Stimulated activated CD4-positive, alpha-beta T cell treated with anti-CD3 and anti-CD28 coated beads, Interleukin-2, amount 100 ng/mL, for 4 hours (primary cell): ENCODE measurements at regions not wholly inside any gene's neighbourhood (a gene's known extent, or its start where the extent isn't known, plus 50 kb on each side); places are given as distances from the start of the nearest gene placed in this dataset.

Experiments used
- DNase-seq: peaks from one replicate; pipeline ENCODE4 v3.0.0-alpha.2; 2020; ENCODE audit warnings: low read depth

DNA sequence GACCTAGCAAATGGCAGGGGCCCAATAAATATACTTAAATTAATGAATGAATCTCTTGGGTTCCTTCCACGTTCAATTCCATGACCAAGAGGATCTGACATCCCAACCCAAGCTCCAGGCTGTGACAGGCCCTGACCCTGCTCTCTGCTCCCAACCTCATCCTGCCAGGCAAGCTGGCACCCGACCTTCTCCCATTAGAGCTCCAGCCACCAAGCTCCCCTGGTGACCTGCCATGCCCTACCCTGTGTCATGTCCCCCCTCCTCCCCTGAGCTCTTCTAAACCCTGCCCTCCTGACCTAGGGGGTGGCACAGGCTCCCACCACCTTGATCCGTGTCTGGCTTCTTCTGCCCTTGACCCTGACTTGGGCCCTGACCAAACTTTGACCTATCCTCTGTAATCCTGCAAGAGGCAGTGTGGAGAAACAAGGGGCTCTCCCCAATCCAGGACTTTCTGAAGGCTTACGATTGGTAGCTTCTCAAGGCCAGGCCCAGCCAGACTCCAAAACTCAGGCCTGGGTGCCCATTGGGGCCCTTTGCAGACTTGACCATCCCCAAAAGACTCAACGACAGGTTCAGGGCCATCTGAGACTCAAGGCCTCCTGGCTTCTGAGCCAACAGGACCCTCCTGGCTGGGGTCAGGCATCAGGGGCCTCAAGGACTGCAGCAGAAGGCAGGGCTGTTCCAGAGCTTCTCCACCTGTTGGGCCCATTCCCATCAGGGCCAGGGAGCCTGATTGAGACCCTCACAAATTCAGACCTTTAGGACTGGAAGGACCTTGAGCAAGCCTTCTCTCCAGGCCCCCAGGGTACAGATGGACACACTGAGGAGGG lies 249.0 kb downstream of the PTPRU start:
- no peak for DNase-seq

DNA sequence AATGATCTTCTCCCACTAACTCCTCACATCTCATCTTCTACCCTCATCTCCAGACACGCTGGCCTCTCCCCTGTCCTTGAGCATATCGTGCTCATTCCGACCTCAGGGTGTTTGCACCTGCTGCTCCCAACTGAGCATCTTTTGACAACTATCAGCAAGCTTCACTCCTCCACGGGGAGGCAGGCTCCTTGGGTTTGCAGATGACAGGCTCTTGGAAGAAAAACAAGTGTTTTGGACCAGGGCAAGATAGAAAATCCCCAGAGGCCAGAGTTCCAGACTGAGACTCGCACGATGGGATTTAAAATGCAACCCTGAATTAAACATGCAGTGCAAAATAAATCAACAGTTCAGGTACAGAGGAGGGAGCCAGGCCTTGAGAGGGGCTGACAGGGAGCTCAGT lies 246.7 kb downstream of the PTPRU start:
- no peak for DNase-seq

DNA sequence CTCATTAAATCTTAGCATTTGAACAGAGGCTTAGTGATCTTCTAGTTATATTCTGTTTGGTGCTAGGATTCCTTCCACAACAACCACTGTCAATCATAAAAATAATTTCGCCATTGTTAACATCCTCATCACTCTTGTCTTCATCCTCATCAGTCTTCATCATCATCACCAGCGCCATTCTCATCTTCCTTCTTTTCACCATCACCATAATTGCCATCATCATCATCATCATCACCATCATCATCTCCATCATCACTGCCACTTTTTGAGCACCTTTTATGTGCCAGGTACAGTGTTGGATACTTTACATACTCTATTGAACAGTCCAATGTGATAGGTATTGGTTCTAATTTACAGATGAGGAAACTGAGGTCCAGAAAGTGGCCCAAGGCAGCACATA lies 245.7 kb downstream of the PTPRU start:
- no peak for DNase-seq

GRCh38 chr1:29481031-29481430 lies 244.7 kb downstream of the PTPRU start:
- DNase-seq, result no peak

DNA sequence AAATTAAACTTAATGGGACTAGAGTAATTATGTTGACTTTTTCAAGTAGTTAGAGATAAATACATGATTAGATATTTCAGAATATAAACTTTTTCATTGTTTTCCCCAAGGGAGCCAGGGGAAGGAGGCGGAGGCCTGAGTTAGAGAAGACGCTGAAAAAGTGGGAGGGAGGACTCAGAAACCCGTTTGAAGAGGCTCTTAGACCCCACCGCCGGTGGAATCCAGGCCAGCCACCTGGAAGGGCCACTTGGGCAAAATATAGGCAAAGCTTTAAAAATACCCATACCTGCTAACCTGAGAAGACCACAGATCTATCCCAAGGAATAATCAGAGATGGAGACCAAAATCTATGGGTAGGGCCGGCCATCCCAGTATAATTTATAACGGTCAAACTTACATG lies 242.6 kb downstream of the PTPRU start:
- DNase-seq, result no peak

GRCh38 chr1:29478151-29478791 lies 241.9 kb downstream of the PTPRU start:
- no peak for DNase-seq

DNA sequence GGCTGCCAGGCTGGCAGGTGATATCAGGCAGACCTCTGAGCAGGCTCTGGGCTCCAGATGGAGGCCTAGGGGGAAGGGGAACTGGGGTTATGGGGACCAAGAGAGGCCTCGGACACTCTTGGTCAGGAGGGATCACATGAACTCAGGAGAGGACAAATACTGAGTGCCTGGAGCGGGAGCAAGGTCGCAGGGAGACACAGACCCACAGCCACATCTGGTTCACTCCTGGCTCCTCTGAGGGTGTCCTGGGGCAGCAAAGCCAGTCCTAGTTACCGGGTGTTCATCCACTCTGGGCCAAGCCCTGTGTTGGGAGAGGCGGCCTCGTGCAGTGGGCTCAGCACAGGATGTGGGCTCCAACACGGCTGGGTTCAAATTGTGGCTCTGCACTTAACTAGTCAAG lies 239.0 kb downstream of the PTPRU start:
- DNase-seq, result no peak

DNA sequence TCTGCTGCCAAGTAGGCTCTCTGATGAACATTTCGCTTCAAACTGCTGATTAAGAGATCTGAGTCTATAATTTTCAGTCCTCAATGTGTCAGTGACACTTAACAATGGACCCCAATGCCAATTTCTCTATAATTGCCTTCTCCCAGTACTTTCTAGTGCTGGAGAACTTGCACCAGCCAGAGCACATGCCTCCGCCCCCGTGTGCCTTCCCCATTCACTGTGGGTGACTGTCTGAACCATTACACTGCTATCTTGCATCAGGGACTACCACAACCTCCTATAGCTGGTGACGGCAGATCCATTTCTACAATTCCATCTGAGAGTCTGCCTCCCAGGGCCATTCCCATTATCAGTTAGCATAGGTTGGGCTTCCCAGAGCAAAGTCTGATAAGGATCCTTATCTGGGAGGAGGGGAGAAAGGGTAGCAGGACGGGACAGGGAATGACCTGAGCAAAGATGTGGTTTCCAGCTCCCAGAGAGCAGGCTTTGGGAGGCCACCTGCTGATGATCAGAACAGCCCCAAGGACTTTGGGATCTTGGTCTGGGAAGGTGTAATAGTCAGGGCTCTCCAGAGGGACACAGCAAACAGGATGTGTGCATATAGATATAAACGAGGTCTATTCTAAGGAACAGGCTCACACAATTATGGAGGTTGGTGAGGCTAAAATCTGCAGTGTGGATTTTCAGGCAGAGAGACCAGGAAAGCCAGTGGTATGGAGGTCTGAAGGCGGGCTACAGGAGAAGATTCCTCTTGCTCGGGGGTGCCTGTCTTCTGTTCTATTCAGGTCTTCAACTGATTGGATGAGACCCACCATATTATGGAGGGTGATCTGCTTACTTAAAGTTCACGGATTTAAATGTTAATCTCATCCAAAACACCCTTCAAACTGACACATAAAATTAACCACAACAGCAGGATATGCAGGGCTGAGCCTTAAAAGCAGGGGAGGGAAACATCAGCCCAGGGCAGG lies 238.2 kb downstream of the PTPRU start:
- no peak for DNase-seq

- no peak for DNase-seq
These were observed 237.0 kb downstream of the PTPRU start for GRCh38 chr1:29473161-29473855.

GRCh38 chr1:29471487-29472313 lies 235.4 kb downstream of the PTPRU start:
- DNase-seq, result no peak

GRCh38 chr1:29470788-29471119 lies 234.4 kb downstream of the PTPRU start:
- no peak for DNase-seq

- no peak for DNase-seq
These were observed 233.9 kb downstream of the PTPRU start for GRCh38 chr1:29470087-29470787.

DNA sequence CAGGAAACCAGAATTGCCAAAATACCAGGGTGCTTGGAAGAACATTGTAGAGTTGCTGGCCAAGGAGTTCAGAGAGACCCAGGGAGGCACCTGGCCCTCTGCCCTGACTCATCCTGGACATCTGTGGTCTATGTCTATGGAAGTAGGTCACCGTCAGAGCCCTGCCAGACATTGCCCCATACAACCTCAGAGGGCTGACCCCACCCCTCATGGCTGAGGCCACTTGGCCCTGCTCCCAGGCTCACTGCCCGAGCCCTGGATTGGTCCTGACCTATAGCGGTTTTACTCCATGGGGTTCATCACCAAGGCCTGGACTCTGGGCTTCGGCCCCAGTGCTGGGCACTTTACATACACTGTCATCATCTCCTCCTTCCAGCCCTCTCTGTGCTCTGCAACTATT lies 233.1 kb downstream of the PTPRU start:
- no peak for DNase-seq

- no peak for DNase-seq
These were observed 231.9 kb downstream of the PTPRU start for GRCh38 chr1:29467989-29468900.

GRCh38 chr1:29466258-29466657 lies 229.9 kb downstream of the PTPRU start:
- no peak for DNase-seq

GRCh38 chr1:29465755-29466154 lies 229.4 kb downstream of the PTPRU start:
- DNase-seq, result no peak

- DNase-seq, result no peak
These were observed 225.8 kb downstream of the PTPRU start for GRCh38 chr1:29462096-29462495.

- no peak for DNase-seq
These were observed 224.9 kb downstream of the PTPRU start for GRCh38 chr1:29461115-29461739.

DNA sequence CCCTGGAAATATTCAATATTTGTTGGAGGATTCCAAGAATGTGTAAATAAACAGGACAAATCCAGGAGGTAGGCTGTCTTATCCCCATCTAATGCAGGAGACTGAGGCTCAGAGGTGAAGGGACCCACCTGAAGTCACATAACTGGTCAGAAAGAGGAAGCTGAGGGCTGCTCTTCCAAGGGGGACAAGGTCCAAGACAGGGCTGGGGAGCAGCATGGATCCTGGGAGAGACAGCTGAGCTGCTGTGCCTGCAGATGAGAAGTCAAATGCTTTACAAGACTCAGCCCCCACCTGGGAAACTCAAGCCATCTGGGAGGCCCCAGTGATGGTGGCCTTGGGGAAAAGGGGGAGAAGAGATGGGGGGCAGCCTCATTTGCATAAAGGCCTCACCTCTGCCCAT lies 224.4 kb downstream of the PTPRU start:
- no peak for DNase-seq
